Kidney tubule cell (primary cell): ENCODE measurements at regions not wholly inside any gene's neighbourhood (a gene's known extent, or its start where the extent isn't known, plus 50 kb on each side); places are given as distances from the start of the nearest gene placed in this dataset.
A peak's percentile ranks its signal among the peaks of the same experiment; 100 is the strongest.

ENCODE experiments used
- DNase-seq: peaks from one replicate; pipeline ENCODE4 v3.0.0-alpha.2; 2018; ENCODE audit warnings: low spot score

DNA sequence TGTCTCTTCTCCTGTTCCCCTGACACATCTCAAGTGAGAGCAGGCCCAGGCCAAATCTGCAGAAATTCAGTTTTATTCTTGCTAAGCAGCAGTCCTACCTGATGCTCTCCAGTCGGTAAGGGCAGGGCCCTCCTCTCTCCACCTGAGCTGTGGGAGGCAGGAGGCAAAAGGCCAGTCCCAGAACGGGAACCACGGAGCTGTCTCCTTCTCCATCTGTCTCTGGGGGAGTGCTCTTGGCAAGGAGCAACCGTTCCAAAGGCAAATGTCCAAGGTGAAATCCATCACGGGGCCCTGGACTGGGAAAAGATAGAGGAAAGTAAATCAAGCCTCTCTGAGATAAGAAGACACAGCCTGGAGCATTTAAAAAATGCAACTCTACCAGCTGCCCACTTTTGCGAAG, 65.2 kb upstream of the CDON start:
- no peak for DNase-seq

DNA sequence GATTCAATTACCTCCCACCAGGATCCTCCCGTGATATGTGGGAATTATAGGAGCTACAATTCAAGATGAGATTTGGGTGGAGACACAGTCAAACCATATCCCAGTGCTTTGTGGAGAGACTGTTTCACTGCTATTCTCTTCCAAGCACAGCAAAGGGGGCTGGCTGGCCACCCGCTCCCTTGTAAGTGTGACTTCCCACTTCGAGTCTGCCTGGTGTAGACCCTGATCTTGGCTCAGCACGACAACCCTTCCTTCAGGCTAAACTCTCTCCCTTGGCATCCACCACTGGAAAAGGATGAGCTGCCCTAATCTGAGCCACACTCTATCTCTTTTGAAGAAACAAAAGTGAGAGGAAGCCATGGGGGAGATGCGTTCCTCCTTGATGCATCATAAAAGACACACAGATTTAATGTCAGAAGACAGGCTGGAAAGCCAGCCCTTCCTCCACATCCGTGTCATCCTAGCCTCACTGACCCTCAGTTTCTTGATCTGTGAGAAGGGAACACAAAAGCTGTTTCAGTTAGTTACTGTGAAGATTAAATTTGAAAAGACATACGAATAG, 64.7 kb upstream of the CDON start:
- DNase-seq = no peak

DNA sequence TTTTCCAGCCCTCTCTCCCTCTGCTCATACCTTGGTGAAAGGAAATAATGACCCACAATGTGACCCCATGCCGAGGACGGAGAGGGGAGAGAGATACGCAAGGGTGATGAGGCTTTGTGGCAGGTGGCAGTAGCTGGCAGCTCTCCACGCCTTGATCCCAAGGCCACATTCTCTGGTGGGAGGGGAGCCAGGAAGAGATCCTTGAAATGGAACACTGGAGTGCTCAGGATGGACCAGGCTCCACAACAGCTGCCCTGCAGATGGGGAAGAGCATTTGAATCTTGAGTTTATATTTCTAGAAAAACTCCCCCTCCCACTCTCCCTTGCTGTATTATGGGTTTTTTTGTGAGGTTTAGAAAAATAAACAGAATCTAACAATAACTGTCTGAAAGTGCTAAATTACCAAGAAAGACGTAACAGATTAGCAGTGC, 61.6 kb upstream of the CDON start:
- DNase-seq = no peak

- DNase-seq = no peak
These were observed 61.0 kb upstream of the CDON start for GRCh38 chr11:126123686-126124085.

DNA sequence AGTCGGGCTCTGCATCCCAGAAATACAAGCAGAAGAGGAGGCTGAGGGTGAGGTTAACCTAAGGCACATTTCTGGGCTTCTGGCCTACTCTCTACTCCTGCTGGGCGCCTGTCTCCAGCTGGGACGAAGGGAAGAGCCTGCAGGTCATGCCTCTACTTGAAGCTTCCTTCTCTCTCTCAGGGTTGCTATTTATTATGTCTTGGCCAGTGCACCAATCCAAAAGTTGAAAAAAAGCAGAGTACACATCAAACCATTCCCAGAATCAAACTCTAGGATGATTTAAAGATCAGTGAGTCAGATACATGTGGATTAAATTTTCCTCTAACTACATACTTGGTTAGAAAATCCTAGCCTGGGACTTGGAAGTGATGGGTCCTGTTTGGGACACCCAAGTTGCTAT, 60.2 kb upstream of the CDON start:
- no peak for DNase-seq

DNA sequence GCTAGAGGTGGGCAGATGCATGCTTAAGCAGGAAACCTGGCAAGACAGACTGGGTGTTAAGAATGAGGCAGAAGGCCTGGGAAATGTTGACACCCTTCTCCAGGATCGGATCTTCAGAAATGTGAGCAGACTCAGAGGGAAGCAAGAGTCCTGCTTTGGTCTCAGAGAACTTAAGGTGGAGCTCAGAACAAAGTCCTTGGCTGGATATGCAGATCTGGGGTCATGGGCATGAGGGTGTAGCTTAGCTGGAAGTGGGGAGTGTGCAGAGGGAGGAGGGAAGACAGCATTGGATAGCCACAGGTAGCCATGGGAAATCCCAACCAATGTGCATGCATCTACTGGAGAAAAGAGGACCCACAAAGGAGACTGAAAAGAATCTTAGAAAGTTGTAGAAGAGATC, 58.6 kb upstream of the CDON start:
- no peak for DNase-seq

GRCh38 chr11:126118806-126119205, 56.1 kb upstream of the CDON start:
- DNase-seq = no peak

DNA sequence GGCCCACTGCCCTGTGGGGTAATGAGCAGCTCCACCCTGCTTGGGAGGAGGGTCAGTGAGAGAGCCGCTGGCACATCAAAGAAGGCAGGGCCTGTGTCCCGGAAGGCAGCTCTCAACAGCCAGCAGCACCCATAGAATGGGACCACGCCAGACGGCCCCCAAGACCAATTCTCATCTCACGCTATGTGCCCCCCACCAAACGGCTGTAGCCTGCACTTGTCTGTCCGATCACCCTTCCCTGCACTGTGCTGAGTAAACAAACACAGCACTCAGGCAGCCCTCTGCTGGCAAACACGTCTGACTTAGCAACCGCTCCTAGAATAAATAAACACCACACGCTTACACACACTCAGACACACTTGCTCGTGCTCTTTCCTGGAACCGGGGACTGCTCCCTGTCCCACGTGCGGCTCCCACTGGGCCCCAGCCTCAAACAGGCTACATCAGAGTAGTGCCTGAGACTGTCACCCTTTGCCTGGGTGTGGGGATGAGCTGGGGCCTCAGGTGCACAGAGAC, 53.2 kb upstream of the CDON start:
- DNase-seq = peak; percentile 70

GRCh38 chr11:126115127-126115495, 52.4 kb upstream of the CDON start:
- peak; percentile 16 for DNase-seq

GRCh38 chr11:126114486-126115126, 51.9 kb upstream of the CDON start:
- DNase-seq = no peak

GRCh38 chr11:126113963-126114362, 51.3 kb upstream of the CDON start:
- no peak for DNase-seq

GRCh38 chr11:126113515-126113957, 50.9 kb upstream of the CDON start:
- DNase-seq = peak; percentile 95

- DNase-seq = no peak
These were observed 50.3 kb upstream of the CDON start for GRCh38 chr11:126113012-126113411.

DNA sequence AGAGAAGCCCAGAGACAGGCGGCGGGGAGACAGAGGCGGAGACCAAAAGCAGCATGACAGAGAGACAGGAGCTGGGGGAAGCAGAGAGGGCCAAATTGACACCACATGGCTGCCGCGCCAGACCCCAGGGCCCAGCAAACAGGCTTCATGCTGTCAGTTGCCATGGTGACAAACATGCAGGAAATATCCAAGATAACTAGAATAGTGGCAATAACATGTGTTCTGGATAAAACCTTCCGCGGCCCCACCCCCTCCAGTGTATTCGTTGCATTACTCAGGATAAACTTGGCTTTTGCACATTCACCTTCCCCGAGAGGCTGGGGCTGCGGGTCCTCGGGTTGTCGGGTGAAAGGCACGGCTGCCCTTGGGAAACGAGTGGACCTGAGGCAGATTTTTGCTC, 49.9 kb upstream of the CDON start:
- no peak for DNase-seq
